ENCODE measurements at regions not wholly inside any gene's neighbourhood (a gene's known extent, or its start where the extent isn't known, plus 50 kb on each side); places are given as distances from the start of the nearest gene placed in this dataset.

DNA sequence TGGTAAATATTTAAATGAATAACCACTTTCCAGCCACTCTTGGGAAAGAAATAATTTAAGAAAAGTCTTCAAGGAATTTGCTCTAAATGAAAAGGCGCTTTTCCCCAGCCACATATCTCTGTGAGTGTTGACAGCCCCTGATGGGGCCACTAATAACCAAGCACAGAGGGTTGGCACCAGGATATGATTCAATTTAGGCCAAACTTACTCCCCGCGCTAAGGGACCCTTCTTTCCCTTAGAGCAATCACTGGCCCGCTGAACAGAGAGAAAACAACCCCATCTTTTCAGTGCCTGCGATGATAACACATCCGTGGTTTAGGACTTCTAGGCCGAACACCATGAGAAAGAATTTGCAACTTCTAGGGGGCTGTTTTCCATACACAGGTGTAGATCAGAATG is 310.8 kb downstream of the EIPR1 start:
- TF ChIP-seq, protein P1, sequence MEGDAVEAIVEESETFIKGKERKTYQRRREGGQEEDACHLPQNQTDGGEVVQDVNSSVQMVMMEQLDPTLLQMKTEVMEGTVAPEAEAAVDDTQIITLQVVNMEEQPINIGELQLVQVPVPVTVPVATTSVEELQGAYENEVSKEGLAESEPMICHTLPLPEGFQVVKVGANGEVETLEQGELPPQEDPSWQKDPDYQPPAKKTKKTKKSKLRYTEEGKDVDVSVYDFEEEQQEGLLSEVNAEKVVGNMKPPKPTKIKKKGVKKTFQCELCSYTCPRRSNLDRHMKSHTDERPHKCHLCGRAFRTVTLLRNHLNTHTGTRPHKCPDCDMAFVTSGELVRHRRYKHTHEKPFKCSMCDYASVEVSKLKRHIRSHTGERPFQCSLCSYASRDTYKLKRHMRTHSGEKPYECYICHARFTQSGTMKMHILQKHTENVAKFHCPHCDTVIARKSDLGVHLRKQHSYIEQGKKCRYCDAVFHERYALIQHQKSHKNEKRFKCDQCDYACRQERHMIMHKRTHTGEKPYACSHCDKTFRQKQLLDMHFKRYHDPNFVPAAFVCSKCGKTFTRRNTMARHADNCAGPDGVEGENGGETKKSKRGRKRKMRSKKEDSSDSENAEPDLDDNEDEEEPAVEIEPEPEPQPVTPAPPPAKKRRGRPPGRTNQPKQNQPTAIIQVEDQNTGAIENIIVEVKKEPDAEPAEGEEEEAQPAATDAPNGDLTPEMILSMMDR (IDR thresholded peaks at IDR 0.05) = no peak
- no peak for TF ChIP-seq EP300 (IDR thresholded peaks at IDR 0.05)
